ENCODE measurements at regions not wholly inside any gene's neighbourhood (a gene's known extent, or its start where the extent isn't known, plus 50 kb on each side); places are given as distances from the start of the nearest gene placed in this dataset.

- TF ChIP-seq NFYB (CRISPR knock-in tag; conservative IDR thresholded peaks at IDR 0.05; ENCODE audit: low read depth) (no peak), ATF3 (CRISPR knock-in tag; conservative IDR thresholded peaks at IDR 0.05) (no peak)
Measured at GRCh38 chr12:127600211-127600610, 666.8 kb upstream of the TMEM132C start.
